ACC112 (cell line): ENCODE measurements at regions not wholly inside any gene's neighbourhood (a gene's known extent, or its start where the extent isn't known, plus 50 kb on each side); places are given as distances from the start of the nearest gene placed in this dataset.

Experiments
- H2AFZ ChIP-seq: fragments of 200-600 bp; sonication (generic); one replicate; pipeline ENCODE4 v1.6.0; 2017; ENCODE audit warnings: antibody characterized with exemption, low read length; ENCODE audit not compliant: unreplicated experiment
- H3K27ac ChIP-seq: fragments of 200-600 bp; sonication (generic); 2 replicates; pipeline ENCODE4 v1.5.1; 2014; ENCODE audit warnings: low read depth, mild to moderate bottlenecking, antibody characterized with exemption, low read length, moderate library complexity
- H3K27me3 ChIP-seq: fragments of 200-600 bp; sonication (generic); 2 replicates; pipeline ENCODE4 v1.6.1; 2014; ENCODE audit warnings: mild to moderate bottlenecking, antibody characterized with exemption, low read length, moderate library complexity, mixed read lengths; ENCODE audit not compliant: insufficient read depth
- H3K36me3 ChIP-seq: fragments of 200-600 bp; sonication (generic); 2 replicates; pipeline ENCODE4 v1.6.1; 2016; ENCODE audit warnings: mild to moderate bottlenecking, antibody characterized with exemption, low read length, moderate library complexity, mixed read lengths; ENCODE audit not compliant: insufficient read depth
- H3K4me1 ChIP-seq: fragments of 200-600 bp; sonication (generic); one replicate; pipeline ENCODE4 v1.6.1; 2016; ENCODE audit warnings: low read length, mixed read lengths; ENCODE audit not compliant: insufficient read depth, unreplicated experiment, control insufficient read depth
- H3K4me3 ChIP-seq: fragments of 200-600 bp; sonication (generic); 2 replicates; pipeline ENCODE4 v1.5.1; 2014; ENCODE audit warnings: mild to moderate bottlenecking, low read depth, low read length
- H3K79me2 ChIP-seq: fragments of 200-600 bp; sonication (generic); one replicate; pipeline ENCODE4 v1.6.0; 2016; ENCODE audit warnings: low read length; ENCODE audit not compliant: control insufficient read depth, unreplicated experiment, insufficient read depth

- H3K4me3 ChIP-seq, result no peak overlapping the region
- peaks cover 98% of the 10 kb centered on the region for H3K27me3 ChIP-seq
- no peak overlapping the region for H3K27ac ChIP-seq
- H3K79me2 ChIP-seq, result no peaks in the 10 kb centered on the region
- no peak overlapping the region for H2AFZ ChIP-seq
- no peaks in the 10 kb centered on the region for H3K36me3 ChIP-seq
- H3K4me1 ChIP-seq, result no peaks in the 10 kb centered on the region
These were observed 64.1 kb upstream of the SIX3 start for GRCh38 chr2:44877417-44877816.

GRCh38 chr2:44879269-44880124, 62.0 kb upstream of the SIX3 start:
- Histone ChIP-seq H3K27me3 (peaks cover 100% of the 10 kb centered on the region), H3K4me1 (no peaks in the 10 kb centered on the region), H2AFZ (no peak overlapping the region), H3K36me3 (no peaks in the 10 kb centered on the region), H3K79me2 (no peaks in the 10 kb centered on the region), H3K27ac (no peak overlapping the region), H3K4me3 (no peak overlapping the region)

- Histone ChIP-seq H3K36me3 (no peaks in the 10 kb centered on the region), H3K4me1 (no peaks in the 10 kb centered on the region), H3K79me2 (no peaks in the 10 kb centered on the region), H2AFZ (no peak overlapping the region), H3K27me3 (peaks cover 100% of the 10 kb centered on the region), H3K4me3 (no peak overlapping the region), H3K27ac (no peak overlapping the region)
These were observed 61.4 kb upstream of the SIX3 start for GRCh38 chr2:44880125-44880483.

GRCh38 chr2:44881856-44882255, 59.6 kb upstream of the SIX3 start:
- Histone ChIP-seq H3K4me1 (no peaks in the 10 kb centered on the region), H3K79me2 (no peaks in the 10 kb centered on the region), H3K27me3 (peaks cover 100% of the 10 kb centered on the region), H3K4me3 (no peak overlapping the region), H3K27ac (no peak overlapping the region), H3K36me3 (no peaks in the 10 kb centered on the region), H2AFZ (no peak overlapping the region)

- H3K4me3 ChIP-seq, result no peak overlapping the region
These were observed 58.1 kb upstream of the SIX3 start for GRCh38 chr2:44883356-44883755.

GRCh38 chr2:44884231-44884630, 57.3 kb upstream of the SIX3 start:
- Histone ChIP-seq H3K4me1 (no peaks in the 10 kb centered on the region), H3K79me2 (no peaks in the 10 kb centered on the region), H3K27me3 (peaks cover 93% of the 10 kb centered on the region), H2AFZ (no peak overlapping the region), H3K36me3 (no peaks in the 10 kb centered on the region), H3K4me3 (no peak overlapping the region), H3K27ac (no peak overlapping the region)

More at GRCh38 chr2:44883356-44883755, 58.1 kb upstream of the SIX3 start:
- Histone ChIP-seq H3K79me2 (no peaks in the 10 kb centered on the region), H3K4me1 (no peaks in the 10 kb centered on the region), H2AFZ (no peak overlapping the region), H3K36me3 (no peaks in the 10 kb centered on the region), H3K27ac (no peak overlapping the region), H3K27me3 (peaks cover 100% of the 10 kb centered on the region)

- Histone ChIP-seq H3K4me3 (no peak overlapping the region), H3K79me2 (no peaks in the 10 kb centered on the region), H3K27me3 (peaks cover 90% of the 10 kb centered on the region), H3K27ac (no peak overlapping the region), H3K36me3 (no peaks in the 10 kb centered on the region), H3K4me1 (no peaks in the 10 kb centered on the region), H2AFZ (no peak overlapping the region)
These were observed 56.8 kb upstream of the SIX3 start for GRCh38 chr2:44884677-44885076.

- no peaks in the 10 kb centered on the region for H3K4me1 ChIP-seq
- no peaks in the 10 kb centered on the region for H3K36me3 ChIP-seq
- H3K4me3 ChIP-seq, result no peak overlapping the region
- no peaks in the 10 kb centered on the region for H3K79me2 ChIP-seq
- H3K27ac ChIP-seq, result no peak overlapping the region
- H3K27me3 ChIP-seq, result peaks cover 78% of the 10 kb centered on the region
- H2AFZ ChIP-seq, result no peak overlapping the region
These were observed 55.1 kb upstream of the SIX3 start for GRCh38 chr2:44886414-44886813.

GRCh38 chr2:44889096-44889495, 52.4 kb upstream of the SIX3 start:
- Histone ChIP-seq H3K36me3 (no peaks in the 10 kb centered on the region), H3K27ac (no peak overlapping the region), H3K4me1 (no peaks in the 10 kb centered on the region)

More at GRCh38 chr2:44889096-44889495, 52.4 kb upstream of the SIX3 start:
- Histone ChIP-seq H3K79me2 (no peaks in the 10 kb centered on the region), H3K4me3 (no peak overlapping the region), H3K27me3 (peaks cover 70% of the 10 kb centered on the region), H2AFZ (no peak overlapping the region)
